OCI-LY1 (cell line): ENCODE measurements at regions not wholly inside any gene's neighbourhood (a gene's known extent, or its start where the extent isn't known, plus 50 kb on each side); places are given as distances from the start of the nearest gene placed in this dataset.

ENCODE experiments used
- H2AFZ ChIP-seq: fragments of 200-600 bp; sonication (generic), shearing (Covaris generic); 2 replicates; pipeline ENCODE4 v1.6.0; 2014; ENCODE audit warnings: antibody characterized with exemption, mild to moderate bottlenecking, low read length
- H3F3A ChIP-seq: fragments of 200-600 bp; sonication (generic), shearing (Covaris generic); 2 replicates; pipeline ENCODE4 v1.6.0; 2014; ENCODE audit warnings: mild to moderate bottlenecking, antibody characterized with exemption, low read length, moderate library complexity; ENCODE audit not compliant: insufficient read depth
- H3K27ac ChIP-seq: fragments of 200-600 bp; sonication (generic); 2 replicates; pipeline ENCODE4 v1.5.1; 2014; ENCODE audit warnings: low read length, mixed run types, mild to moderate bottlenecking, low read depth; ENCODE audit not compliant: poor library complexity, severe bottlenecking
- H3K27me3 ChIP-seq: fragments of 200-600 bp; sonication (generic); 2 replicates; pipeline ENCODE4 v1.6.0; 2014; ENCODE audit warnings: antibody characterized with exemption, mild to moderate bottlenecking, low read length, moderate library complexity; ENCODE audit not compliant: insufficient read depth
- H3K36me3 ChIP-seq: fragments of 200-600 bp; sonication (generic); 2 replicates; pipeline ENCODE4 v1.6.1; 2014; ENCODE audit warnings: mild to moderate bottlenecking, antibody characterized with exemption, low read length, moderate library complexity, mixed read lengths; ENCODE audit not compliant: insufficient read depth
- H3K4me1 ChIP-seq: fragments of 200-600 bp; sonication (generic); 2 replicates; pipeline ENCODE4 v1.5.1; 2014; ENCODE audit warnings: mild to moderate bottlenecking, low read length, moderate library complexity; ENCODE audit not compliant: insufficient read depth, severe bottlenecking
- H3K4me2 ChIP-seq: fragments of 200-600 bp; sonication (generic), shearing (Covaris generic); 2 replicates; pipeline ENCODE4 v1.6.1; 2014; ENCODE audit warnings: low read length
- H3K4me3 ChIP-seq: fragments of 200-600 bp; sonication (generic); 2 replicates; pipeline ENCODE4 v1.5.1; 2014; ENCODE audit warnings: low read length, low read depth, mild to moderate bottlenecking, mixed read lengths; ENCODE audit not compliant: poor library complexity, severe bottlenecking
- H3K79me2 ChIP-seq: fragments of 200-600 bp; shearing (Covaris generic); 2 replicates; pipeline ENCODE4 v1.6.1; 2016; ENCODE audit warnings: mixed run types, low read length, mixed read lengths; ENCODE audit not compliant: insufficient read depth
- H3K9ac ChIP-seq: fragments of 200-600 bp; sonication (generic), shearing (Covaris generic); 2 replicates; pipeline ENCODE4 v1.6.1; 2014; ENCODE audit warnings: mild to moderate bottlenecking, low read length, mixed read lengths
- H3K9me2 ChIP-seq: fragments of 200-600 bp; sonication (generic), shearing (Covaris generic); 2 replicates; pipeline ENCODE4 v1.6.1; 2014; ENCODE audit warnings: low read depth, mild to moderate bottlenecking, low read length, mixed read lengths
- H3K9me3 ChIP-seq: fragments of 200-600 bp; shearing (Covaris generic); 2 replicates; pipeline ENCODE4 v1.6.1; 2014; ENCODE audit warnings: low read length, mixed read lengths
- H4K20me1 ChIP-seq: fragments of 200-600 bp; sonication (generic), shearing (Covaris generic); 2 replicates; pipeline ENCODE4 v1.6.0; 2016; ENCODE audit warnings: mild to moderate bottlenecking, low read length; ENCODE audit not compliant: insufficient read depth
- EZH2 ChIP-seq: fragments of 200-600 bp; sonication (generic), shearing (Covaris generic); IDR thresholded peaks from 2 replicates; pipeline ENCODE4 v1.8.0; 2017; ENCODE audit warnings: borderline replicate concordance, mixed run types, mild to moderate bottlenecking, antibody characterized with exemption, low read length, moderate library complexity, mixed read lengths
- TF ChIP-seq, protein P1 (sequence below): fragments of 200-600 bp; sonication (generic), shearing (Covaris generic); IDR thresholded peaks from 2 replicates; pipeline ENCODE4 v1.5.1; 2017; ENCODE audit warnings: mild to moderate bottlenecking, antibody characterized with exemption, low read length, moderate library complexity, mixed read lengths

GRCh38 chr7:12080006-12080405 lies 131.1 kb upstream of the TMEM106B start:
- no peak overlapping the region for H3K27ac ChIP-seq
- H2AFZ ChIP-seq = no peak overlapping the region
- H3K9ac ChIP-seq = no peak overlapping the region
- no peaks in the 10 kb centered on the region for H3K79me2 ChIP-seq
- H3K4me1 ChIP-seq = no peaks in the 10 kb centered on the region
- no peak overlapping the region for H3K4me3 ChIP-seq
- no peaks in the 10 kb centered on the region for H3K9me2 ChIP-seq
- H3K27me3 ChIP-seq = no peaks in the 10 kb centered on the region
- H3K9me3 ChIP-seq = 0 out of 2 replicates have a peak, but pooled peaks cover 2% of the 10 kb centered on the region
- no peaks in the 10 kb centered on the region for H3K36me3 ChIP-seq
- no peaks in the 10 kb centered on the region for H3F3A ChIP-seq
- H3K4me2 ChIP-seq = no peak overlapping the region
- H4K20me1 ChIP-seq = no peaks in the 10 kb centered on the region
- TF ChIP-seq, protein P1, sequence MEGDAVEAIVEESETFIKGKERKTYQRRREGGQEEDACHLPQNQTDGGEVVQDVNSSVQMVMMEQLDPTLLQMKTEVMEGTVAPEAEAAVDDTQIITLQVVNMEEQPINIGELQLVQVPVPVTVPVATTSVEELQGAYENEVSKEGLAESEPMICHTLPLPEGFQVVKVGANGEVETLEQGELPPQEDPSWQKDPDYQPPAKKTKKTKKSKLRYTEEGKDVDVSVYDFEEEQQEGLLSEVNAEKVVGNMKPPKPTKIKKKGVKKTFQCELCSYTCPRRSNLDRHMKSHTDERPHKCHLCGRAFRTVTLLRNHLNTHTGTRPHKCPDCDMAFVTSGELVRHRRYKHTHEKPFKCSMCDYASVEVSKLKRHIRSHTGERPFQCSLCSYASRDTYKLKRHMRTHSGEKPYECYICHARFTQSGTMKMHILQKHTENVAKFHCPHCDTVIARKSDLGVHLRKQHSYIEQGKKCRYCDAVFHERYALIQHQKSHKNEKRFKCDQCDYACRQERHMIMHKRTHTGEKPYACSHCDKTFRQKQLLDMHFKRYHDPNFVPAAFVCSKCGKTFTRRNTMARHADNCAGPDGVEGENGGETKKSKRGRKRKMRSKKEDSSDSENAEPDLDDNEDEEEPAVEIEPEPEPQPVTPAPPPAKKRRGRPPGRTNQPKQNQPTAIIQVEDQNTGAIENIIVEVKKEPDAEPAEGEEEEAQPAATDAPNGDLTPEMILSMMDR = no peak
- TF ChIP-seq EZH2 = no peak

- Histone ChIP-seq H3K9me3 (no peaks in the 10 kb centered on the region), H2AFZ (no peak overlapping the region), H3K9me2 (no peaks in the 10 kb centered on the region), H3K36me3 (no peaks in the 10 kb centered on the region), H3K4me1 (no peaks in the 10 kb centered on the region), H3K4me2 (no peak overlapping the region), H3K79me2 (no peaks in the 10 kb centered on the region), H3K27me3 (no peaks in the 10 kb centered on the region), H3K4me3 (no peak overlapping the region), H3F3A (no peaks in the 10 kb centered on the region), H3K9ac (no peak overlapping the region), H4K20me1 (no peaks in the 10 kb centered on the region), H3K27ac (no peak overlapping the region)
- TF ChIP-seq, protein P1 = no peak
- TF ChIP-seq EZH2 = no peak
These were observed 125.6 kb upstream of the TMEM106B start for GRCh38 chr7:12085516-12085915.

DNA sequence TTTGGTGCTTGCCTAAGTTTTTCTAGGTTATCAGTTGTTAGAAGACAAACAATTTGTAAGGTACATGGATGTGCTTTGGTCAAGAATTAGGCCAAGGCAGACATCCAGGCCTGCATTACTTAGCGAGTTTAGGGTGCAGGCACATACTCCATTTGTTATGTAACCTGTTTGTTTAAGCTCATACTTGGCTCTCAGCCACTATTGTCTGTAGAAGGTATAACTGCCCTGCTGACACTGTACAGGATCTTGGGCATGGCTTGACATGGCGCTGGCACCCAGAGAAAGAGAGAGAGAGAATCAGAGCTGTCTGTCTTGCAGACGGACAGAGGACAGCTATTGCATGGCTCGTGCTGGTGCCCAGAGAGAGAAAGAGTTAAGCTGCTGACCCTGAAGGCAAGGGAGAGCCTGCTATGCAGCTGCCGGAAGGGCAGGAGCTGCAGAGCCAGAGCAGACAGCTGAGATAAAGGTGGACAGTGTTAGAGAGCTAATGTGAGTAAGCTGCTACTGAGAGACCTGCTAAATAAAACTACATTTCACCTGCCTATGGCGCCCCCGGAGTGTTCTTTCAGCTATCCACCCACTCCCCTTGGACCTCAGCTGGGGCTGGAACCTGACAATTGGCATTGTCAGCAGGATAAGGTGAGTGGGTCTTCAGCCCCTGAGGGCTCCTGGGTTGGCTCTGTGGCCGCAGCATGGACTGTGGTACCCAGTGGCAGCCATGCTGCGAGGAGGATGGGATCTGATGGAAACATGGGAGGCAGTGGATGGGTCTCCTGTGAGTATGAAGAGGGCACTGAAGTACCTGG lies 120.9 kb upstream of the TMEM106B start:
- H3K36me3 ChIP-seq = no peaks in the 10 kb centered on the region
- H3K79me2 ChIP-seq = no peaks in the 10 kb centered on the region
- no peak overlapping the region for H2AFZ ChIP-seq
- no peaks in the 10 kb centered on the region for H3K4me1 ChIP-seq
- no peaks in the 10 kb centered on the region for H3F3A ChIP-seq
- no peak overlapping the region for H3K27ac ChIP-seq
- H4K20me1 ChIP-seq = no peaks in the 10 kb centered on the region
- H3K9me3 ChIP-seq = no peaks in the 10 kb centered on the region
- TF ChIP-seq EZH2 = no peak
- TF ChIP-seq, protein P1 = no peak
- H3K9ac ChIP-seq = no peak overlapping the region
- no peaks in the 10 kb centered on the region for H3K27me3 ChIP-seq
- no peak overlapping the region for H3K4me2 ChIP-seq
- no peak overlapping the region for H3K4me3 ChIP-seq
- H3K9me2 ChIP-seq = no peaks in the 10 kb centered on the region
